ENCODE measurements at regions not wholly inside any gene's neighbourhood (a gene's known extent, or its start where the extent isn't known, plus 50 kb on each side); places are given as distances from the start of the nearest gene placed in this dataset.

- Histone ChIP-seq H3K9me3 (ENCODE audit: control insufficient read depth in 2 of 2, low read length in 2 of 2) (no peaks in the 10 kb centered on the region), H3K27me3 (ENCODE audit: control insufficient read depth, insufficient read depth, low read length) (peaks cover 12% of the 10 kb centered on the region), H3K4me1 (ENCODE audit: control insufficient read depth, insufficient read depth, low read length, poor library complexity, severe bottlenecking) (no peaks in the 10 kb centered on the region), H3K27ac (ENCODE audit: insufficient read depth, low read length, poor library complexity, severe bottlenecking) (no peak overlapping the region), H3K36me3 (ENCODE audit: control insufficient read depth, insufficient read depth, low read length) (no peaks in the 10 kb centered on the region), H3K4me3 (ENCODE audit: low read depth, low read length) (no peak overlapping the region)
- peaks cover 0 to 15% (median 3%) of the 10 kb centered on the region in 7 donors for H3K9me3 Mint-ChIP-seq
- no peak overlapping the region for H3K4me3 Mint-ChIP-seq
- no peak overlapping the region for H3K27ac Mint-ChIP-seq
- H3K36me3 Mint-ChIP-seq: no peaks in the 10 kb centered on the region
- ATAC-seq (ENCODE audit: low read depth in 2 of 2): no peak
- H3K4me1 Mint-ChIP-seq: no peaks in the 10 kb centered on the region
- peaks cover 10% of the 10 kb centered on the region for H3K27me3 Mint-ChIP-seq
- no peak for DNase-seq
Observed at GRCh38 chr7:54823776-54824175, 64.8 kb upstream of the SEC61G start.

DNA sequence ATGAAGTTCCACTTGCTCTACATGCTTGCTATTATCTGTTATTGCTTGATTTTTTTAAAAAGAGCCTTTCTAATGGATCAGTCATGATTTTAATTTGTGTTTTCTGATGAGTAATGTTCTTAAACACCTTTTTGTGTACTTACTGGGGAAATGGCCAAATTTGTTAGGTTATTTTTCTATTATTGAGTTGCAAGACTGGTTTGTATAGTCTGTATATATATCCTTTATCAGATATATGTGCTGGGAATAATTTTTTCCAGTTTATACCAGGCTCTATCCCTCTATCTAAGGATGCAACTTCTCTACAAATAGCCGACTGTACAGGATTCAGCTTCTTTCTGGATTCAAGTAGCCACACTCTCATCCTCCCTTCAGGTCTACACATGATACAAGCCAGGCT is 65.6 kb upstream of the SEC61G start:
- H3K4me1 ChIP-seq (ENCODE audit: control insufficient read depth, insufficient read depth, low read length, poor library complexity, severe bottlenecking): no peaks in the 10 kb centered on the region
- H3K27ac Mint-ChIP-seq: no peak overlapping the region
- H3K9me3 Mint-ChIP-seq: peaks cover 0 to 15% (median 3%) of the 10 kb centered on the region in 7 donors
- no peak overlapping the region for H3K27ac ChIP-seq (ENCODE audit: insufficient read depth, low read length, poor library complexity, severe bottlenecking)
- no peaks in the 10 kb centered on the region for H3K36me3 Mint-ChIP-seq
- no peaks in the 10 kb centered on the region for H3K9me3 ChIP-seq (ENCODE audit: control insufficient read depth in 2 of 2, low read length in 2 of 2)
- H3K4me3 ChIP-seq (ENCODE audit: low read depth, low read length): no peak overlapping the region
- peaks cover 10% of the 10 kb centered on the region for H3K27me3 Mint-ChIP-seq
- peaks cover 12% of the 10 kb centered on the region for H3K27me3 ChIP-seq (ENCODE audit: control insufficient read depth, insufficient read depth, low read length)
- no peak for DNase-seq
- H3K4me1 Mint-ChIP-seq: no peaks in the 10 kb centered on the region
- no peaks in the 10 kb centered on the region for H3K36me3 ChIP-seq (ENCODE audit: control insufficient read depth, insufficient read depth, low read length)
- no peak overlapping the region for H3K4me3 Mint-ChIP-seq
- ATAC-seq (ENCODE audit: low read depth in 2 of 2): no peak

DNA sequence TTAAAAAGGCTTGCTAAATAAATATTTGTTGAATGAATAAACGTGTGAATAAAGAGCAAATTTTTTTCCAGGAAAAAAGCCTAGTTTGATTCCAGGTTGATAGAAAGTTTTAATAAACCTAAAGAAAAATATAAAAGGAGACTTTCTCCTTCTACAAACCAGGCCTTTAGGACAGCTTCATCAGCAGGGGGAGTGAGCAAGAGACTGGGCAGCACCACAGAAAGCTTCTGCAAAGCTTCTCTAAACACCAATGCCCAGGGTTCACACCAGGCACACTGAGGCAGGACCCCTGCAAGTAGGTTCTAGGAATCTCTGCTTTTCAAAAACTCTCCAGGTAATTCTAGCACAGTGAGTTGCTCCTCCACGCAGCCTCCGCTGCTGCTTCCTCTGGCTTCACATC is 66.4 kb upstream of the SEC61G start:
- Mint-ChIP-seq H3K27ac (no peak overlapping the region), H3K4me1 (no peaks in the 10 kb centered on the region), H3K27me3 (peaks cover 10% of the 10 kb centered on the region), H3K36me3 (no peaks in the 10 kb centered on the region), H3K4me3 (no peak overlapping the region), H3K9me3 (peaks cover 0 to 14% (median 3%) of the 10 kb centered on the region in 7 donors)
- DNase-seq (no peak), ATAC-seq (ENCODE audit: low read depth in 2 of 2) (no peak)
- H3K4me1 ChIP-seq (ENCODE audit: control insufficient read depth, insufficient read depth, low read length, poor library complexity, severe bottlenecking): no peaks in the 10 kb centered on the region
- peaks cover 10% of the 10 kb centered on the region for H3K27me3 ChIP-seq (ENCODE audit: control insufficient read depth, insufficient read depth, low read length)
- H3K36me3 ChIP-seq (ENCODE audit: control insufficient read depth, insufficient read depth, low read length): no peaks in the 10 kb centered on the region
- H3K27ac ChIP-seq (ENCODE audit: insufficient read depth, low read length, poor library complexity, severe bottlenecking): no peak overlapping the region
- no peak overlapping the region for H3K4me3 ChIP-seq (ENCODE audit: low read depth, low read length)
- H3K9me3 ChIP-seq (ENCODE audit: control insufficient read depth in 2 of 2, low read length in 2 of 2): no peaks in the 10 kb centered on the region

DNA sequence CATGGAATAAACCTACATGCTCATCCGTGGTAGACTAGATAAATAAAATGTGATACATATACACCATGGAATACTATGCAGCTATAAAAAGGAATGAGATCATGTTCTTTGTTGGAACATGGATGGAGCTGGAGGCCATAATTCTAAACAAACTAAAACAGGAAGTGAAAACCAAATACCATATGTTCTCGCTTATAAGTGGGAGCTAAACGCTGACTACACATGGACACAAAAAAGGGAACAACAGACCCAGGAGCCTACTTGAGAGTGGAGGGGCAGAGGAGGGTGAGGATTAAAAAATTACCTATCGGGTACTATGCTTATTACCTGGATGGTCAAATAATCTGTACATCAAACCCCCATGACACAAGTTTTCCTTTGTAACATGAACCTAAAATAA is 68.7 kb upstream of the SEC61G start:
- ATAC-seq (ENCODE audit: low read depth in 2 of 2): no peak
- no peaks in the 10 kb centered on the region for H3K36me3 Mint-ChIP-seq
- peaks cover 0 to 14% (median 5%) of the 10 kb centered on the region in 7 donors for H3K9me3 Mint-ChIP-seq

DNA sequence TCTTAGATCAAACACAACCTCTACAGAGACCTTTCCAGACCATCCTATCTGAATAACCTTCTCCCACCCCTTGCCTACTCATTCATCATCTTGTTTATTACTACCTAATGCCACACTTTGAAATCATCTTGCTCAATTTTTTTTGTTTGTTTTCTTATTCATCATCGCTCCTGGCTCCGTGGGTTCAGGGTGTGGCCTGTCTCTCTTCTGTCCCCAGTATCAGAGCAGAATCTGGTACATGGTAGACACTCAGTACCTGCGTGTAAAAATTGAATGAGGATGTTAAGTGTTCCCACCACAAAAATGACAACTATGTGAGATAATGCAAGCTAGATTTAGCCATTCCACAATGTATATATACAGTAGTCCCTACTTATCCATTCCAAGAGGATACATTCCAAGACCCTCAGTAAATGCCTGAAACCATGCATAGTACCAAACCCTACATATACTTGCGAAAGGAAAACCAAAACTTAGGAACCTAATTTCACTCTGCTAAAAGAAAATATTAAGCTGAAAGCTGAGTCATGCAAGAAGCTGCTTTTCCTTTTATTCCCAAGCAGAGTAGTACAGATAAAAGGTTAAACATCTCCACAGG is 72.1 kb upstream of the SEC61G start:
- H3K4me1 ChIP-seq (ENCODE audit: control insufficient read depth, insufficient read depth, low read length, poor library complexity, severe bottlenecking): no peaks in the 10 kb centered on the region
- DNase-seq (no peak), ATAC-seq (ENCODE audit: low read depth in 2 of 2) (no peak)
- Mint-ChIP-seq H3K9me3 (peaks cover 0 to 14% (median 5%) of the 10 kb centered on the region in 7 donors), H3K4me3 (no peak overlapping the region), H3K4me1 (no peaks in the 10 kb centered on the region), H3K36me3 (no peaks in the 10 kb centered on the region), H3K27me3 (peaks cover 4% of the 10 kb centered on the region), H3K27ac (no peak overlapping the region)
- no peaks in the 10 kb centered on the region for H3K9me3 ChIP-seq (ENCODE audit: control insufficient read depth in 2 of 2, low read length in 2 of 2)
- no peak overlapping the region for H3K4me3 ChIP-seq (ENCODE audit: low read depth, low read length)
- H3K27ac ChIP-seq (ENCODE audit: insufficient read depth, low read length, poor library complexity, severe bottlenecking): no peak overlapping the region
- H3K27me3 ChIP-seq (ENCODE audit: control insufficient read depth, insufficient read depth, low read length): no peaks in the 10 kb centered on the region
- no peaks in the 10 kb centered on the region for H3K36me3 ChIP-seq (ENCODE audit: control insufficient read depth, insufficient read depth, low read length)

More for the DNA sequence above, 68.7 kb upstream of the SEC61G start:
- H3K27ac ChIP-seq (ENCODE audit: insufficient read depth, low read length, poor library complexity, severe bottlenecking): no peak overlapping the region
- no peaks in the 10 kb centered on the region for H3K4me1 Mint-ChIP-seq
- H3K27me3 Mint-ChIP-seq: peaks cover 10% of the 10 kb centered on the region
- H3K36me3 ChIP-seq (ENCODE audit: control insufficient read depth, insufficient read depth, low read length): no peaks in the 10 kb centered on the region
- no peak overlapping the region for H3K4me3 Mint-ChIP-seq
- DNase-seq: no peak
- H3K27ac Mint-ChIP-seq: no peak overlapping the region
- H3K27me3 ChIP-seq (ENCODE audit: control insufficient read depth, insufficient read depth, low read length): peaks cover 6% of the 10 kb centered on the region
- no peak overlapping the region for H3K4me3 ChIP-seq (ENCODE audit: low read depth, low read length)
- H3K9me3 ChIP-seq (ENCODE audit: control insufficient read depth in 2 of 2, low read length in 2 of 2): no peaks in the 10 kb centered on the region
- no peaks in the 10 kb centered on the region for H3K4me1 ChIP-seq (ENCODE audit: control insufficient read depth, insufficient read depth, low read length, poor library complexity, severe bottlenecking)

DNA sequence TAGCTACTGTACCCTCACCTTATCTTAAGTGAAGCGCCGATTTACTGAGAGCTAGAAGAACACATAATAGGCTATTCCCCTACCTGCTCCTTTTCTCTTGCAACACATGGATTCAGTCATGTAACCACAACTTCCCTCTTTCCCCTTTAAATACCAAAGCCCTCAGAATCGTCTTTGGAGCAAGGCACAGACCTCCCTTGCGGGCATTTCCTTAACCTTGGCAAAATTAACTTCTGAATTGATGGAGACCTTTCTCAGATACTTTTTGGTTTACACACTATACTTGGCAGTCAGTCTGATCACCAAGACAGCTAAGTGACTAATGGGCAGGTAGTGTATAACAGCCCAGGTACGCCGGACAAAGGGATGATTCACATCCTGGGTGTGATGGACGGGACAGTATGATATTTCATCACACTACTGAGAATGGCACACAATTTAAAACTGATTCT is 72.7 kb upstream of the SEC61G start:
- Histone ChIP-seq H3K4me3 (ENCODE audit: low read depth, low read length) (no peak overlapping the region), H3K9me3 (ENCODE audit: control insufficient read depth in 2 of 2, low read length in 2 of 2) (no peaks in the 10 kb centered on the region), H3K27me3 (ENCODE audit: control insufficient read depth, insufficient read depth, low read length) (no peaks in the 10 kb centered on the region), H3K27ac (ENCODE audit: insufficient read depth, low read length, poor library complexity, severe bottlenecking) (no peak overlapping the region), H3K4me1 (ENCODE audit: control insufficient read depth, insufficient read depth, low read length, poor library complexity, severe bottlenecking) (no peaks in the 10 kb centered on the region), H3K36me3 (ENCODE audit: control insufficient read depth, insufficient read depth, low read length) (no peaks in the 10 kb centered on the region)
- no peaks in the 10 kb centered on the region for H3K4me1 Mint-ChIP-seq
- no peak for ATAC-seq (ENCODE audit: low read depth in 2 of 2)
- no peaks in the 10 kb centered on the region for H3K27me3 Mint-ChIP-seq
- H3K27ac Mint-ChIP-seq: no peak overlapping the region
- no peak overlapping the region for H3K4me3 Mint-ChIP-seq
- H3K36me3 Mint-ChIP-seq: no peaks in the 10 kb centered on the region
- DNase-seq: no peak
- peaks cover 0 to 11% (median 5%) of the 10 kb centered on the region in 7 donors for H3K9me3 Mint-ChIP-seq

DNA sequence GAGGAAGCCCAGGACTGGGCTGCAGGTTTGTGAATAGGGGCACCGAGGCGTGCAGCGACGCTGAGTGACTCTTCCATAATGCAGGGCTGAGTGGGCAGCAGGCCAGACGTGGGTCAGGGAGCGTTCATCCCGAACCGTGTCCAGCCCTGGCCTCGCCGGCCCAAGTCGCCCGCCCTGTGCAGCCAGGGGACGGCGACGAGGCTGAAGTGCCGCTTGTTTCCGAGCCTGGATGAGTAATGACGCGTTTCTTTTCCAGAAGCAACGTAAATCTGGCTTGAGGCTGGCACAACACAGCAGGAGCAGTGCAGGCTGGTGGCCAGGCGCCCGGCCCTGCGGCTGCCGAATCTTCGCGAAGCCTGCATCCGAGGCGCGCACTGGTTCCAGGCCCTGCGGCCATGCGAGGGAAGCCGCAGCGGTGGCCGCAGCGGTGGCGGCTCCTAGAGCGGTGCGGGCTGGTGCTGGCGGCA is 74.0 kb upstream of the SEC61G start:
- Histone ChIP-seq H3K27me3 (ENCODE audit: control insufficient read depth, insufficient read depth, low read length) (no peaks in the 10 kb centered on the region), H3K4me3 (ENCODE audit: low read depth, low read length) (no peak overlapping the region), H3K36me3 (ENCODE audit: control insufficient read depth, insufficient read depth, low read length) (no peaks in the 10 kb centered on the region), H3K4me1 (ENCODE audit: control insufficient read depth, insufficient read depth, low read length, poor library complexity, severe bottlenecking) (no peaks in the 10 kb centered on the region), H3K27ac (ENCODE audit: insufficient read depth, low read length, poor library complexity, severe bottlenecking) (no peak overlapping the region), H3K9me3 (ENCODE audit: control insufficient read depth in 2 of 2, low read length in 2 of 2) (no peaks in the 10 kb centered on the region)
- DNase-seq (no peak), ATAC-seq (ENCODE audit: low read depth in 2 of 2) (no peak)
- Mint-ChIP-seq H3K4me1 (no peaks in the 10 kb centered on the region), H3K27ac (no peak overlapping the region), H3K4me3 (no peak overlapping the region), H3K27me3 (no peaks in the 10 kb centered on the region), H3K36me3 (no peaks in the 10 kb centered on the region), H3K9me3 (peaks cover 0 to 8% (median 4%) of the 10 kb centered on the region in 7 donors)

- Mint-ChIP-seq H3K4me1 (no peaks in the 10 kb centered on the region), H3K36me3 (no peaks in the 10 kb centered on the region), H3K4me3 (no peak overlapping the region), H3K9me3 (peaks cover 0 to 5% (median 0%) of the 10 kb centered on the region in 7 donors), H3K27me3 (no peaks in the 10 kb centered on the region), H3K27ac (no peak overlapping the region)
- Histone ChIP-seq H3K36me3 (ENCODE audit: control insufficient read depth, insufficient read depth, low read length) (no peaks in the 10 kb centered on the region), H3K27me3 (ENCODE audit: control insufficient read depth, insufficient read depth, low read length) (no peaks in the 10 kb centered on the region), H3K9me3 (ENCODE audit: control insufficient read depth in 2 of 2, low read length in 2 of 2) (no peaks in the 10 kb centered on the region), H3K4me1 (ENCODE audit: control insufficient read depth, insufficient read depth, low read length, poor library complexity, severe bottlenecking) (no peaks in the 10 kb centered on the region), H3K27ac (ENCODE audit: insufficient read depth, low read length, poor library complexity, severe bottlenecking) (no peak overlapping the region), H3K4me3 (ENCODE audit: low read depth, low read length) (no peak overlapping the region)
- DNase-seq (no peak), ATAC-seq (ENCODE audit: low read depth in 2 of 2) (no peak)
Observed at GRCh38 chr7:54837168-54837567, 78.2 kb upstream of the SEC61G start.
